WTC11 (cell line): ENCODE measurements at regions not wholly inside any gene's neighbourhood (a gene's known extent, or its start where the extent isn't known, plus 50 kb on each side); places are given as distances from the start of the nearest gene placed in this dataset.

Experiments used
- ATAC-seq: fragments of 200-7000 bp; cut with Tn5 transposase; 2 replicates; pipeline ENCODE4 v1.10.0; 2021; ENCODE audit warnings: mild to moderate bottlenecking, moderate library complexity
- CTCF ChIA-PET: fragments of 300-600 bp; sonication (Branson Sonifier 250); formaldehyde crosslinking; loops from one replicate; lab custom pipeline; 2021; ENCODE audit warnings: antibody characterized with exemption; lab: Charles Lee
- POLR2A ChIA-PET: fragments of 350-600 bp; sonication (Branson Sonifier 250); formaldehyde crosslinking; loops from one replicate; lab custom pipeline; 2021; ENCODE audit warnings: antibody characterized with exemption; lab: Charles Lee
- DNase-seq: peaks from one replicate; pipeline ENCODE4 v3.0.0; 2021; ENCODE audit warnings: low spot score
- H3K27ac Mint-ChIP-seq: 2 replicates; pipeline ENCODE4 v1.8.0; 2021; ENCODE audit warnings: mixed read lengths
- H3K27me3 Mint-ChIP-seq: 2 replicates; pipeline ENCODE4 v1.8.0; 2021; ENCODE audit warnings: low read depth, mild to moderate bottlenecking, moderate library complexity, mixed read lengths
- H3K36me3 Mint-ChIP-seq: 2 replicates; pipeline ENCODE4 v1.8.0; 2021; ENCODE audit warnings: mixed read lengths
- H3K4me1 Mint-ChIP-seq: 2 replicates; pipeline ENCODE4 v1.8.0; 2022; ENCODE audit warnings: mixed read lengths
- H3K4me3 Mint-ChIP-seq: 2 replicates; pipeline ENCODE4 v1.8.0; 2021; ENCODE audit warnings: mild to moderate bottlenecking, moderate library complexity, mixed read lengths
- H3K9me3 Mint-ChIP-seq: 2 replicates; pipeline ENCODE4 v1.8.0; 2021; ENCODE audit warnings: mixed read lengths
- ATF1 ChIP-seq: sonication (generic); formaldehyde crosslinking; IDR thresholded peaks from 2 replicates; pipeline ENCODE4 v1.8.1; 2023; ENCODE audit warnings: mild to moderate bottlenecking, moderate library complexity, missing genetic modification reagents
- CBFB ChIP-seq: sonication (generic); formaldehyde crosslinking; IDR thresholded peaks from 2 replicates; pipeline ENCODE4 v1.8.1; 2022; ENCODE audit warnings: mild to moderate bottlenecking, low read depth, missing genetic modification reagents
- CREM ChIP-seq: sonication (generic); formaldehyde crosslinking; IDR thresholded peaks from 2 replicates; pipeline ENCODE4 v1.8.1; 2022; ENCODE audit warnings: mild to moderate bottlenecking, missing genetic modification reagents, moderate library complexity
- ELF4 ChIP-seq: sonication (generic); formaldehyde crosslinking; IDR thresholded peaks from 2 replicates; pipeline ENCODE4 v1.8.1; 2022; ENCODE audit warnings: low read depth, mild to moderate bottlenecking, moderate library complexity, missing genetic modification reagents
- ESRRA ChIP-seq: sonication (generic); formaldehyde crosslinking; IDR thresholded peaks from 2 replicates; pipeline ENCODE4 v1.8.1; 2022; ENCODE audit warnings: mild to moderate bottlenecking, missing genetic modification reagents, borderline replicate concordance
- FOXP1 ChIP-seq: sonication (generic); formaldehyde crosslinking; IDR thresholded peaks from 2 replicates; pipeline ENCODE4 v1.8.0; 2022; ENCODE audit warnings: missing genetic modification reagents, mild to moderate bottlenecking, moderate library complexity, borderline replicate concordance
- GRHL2 ChIP-seq: fragments of 250-450 bp; sonication (Bioruptor Pico); IDR thresholded peaks from 2 replicates; pipeline ENCODE4 v1.8.0; 2022; ENCODE audit warnings: mild to moderate bottlenecking, moderate library complexity; ENCODE audit not compliant: insufficient replicate concordance, severe bottlenecking
- IRF1 ChIP-seq: sonication (generic); formaldehyde crosslinking; IDR thresholded peaks from 2 replicates; pipeline ENCODE4 v1.8.0; 2023; ENCODE audit warnings: missing genetic modification reagents
- IRF2 ChIP-seq: sonication (generic); formaldehyde crosslinking; IDR thresholded peaks from 2 replicates; pipeline ENCODE4 v1.8.0; 2022; ENCODE audit warnings: low read depth, missing genetic modification reagents, borderline replicate concordance
- MXD4 ChIP-seq: fragments of 250-450 bp; sonication (Bioruptor Pico); IDR thresholded peaks from 2 replicates; pipeline ENCODE4 v1.8.0; 2021; ENCODE audit warnings: mild to moderate bottlenecking, moderate library complexity, borderline replicate concordance
- NR2C2 ChIP-seq: sonication (generic); formaldehyde crosslinking; IDR thresholded peaks from 2 replicates; pipeline ENCODE4 v1.8.0; 2022; ENCODE audit warnings: mild to moderate bottlenecking, missing genetic modification reagents
- OVOL2 ChIP-seq: fragments of 250-450 bp; sonication (Bioruptor Pico); IDR thresholded peaks from 2 replicates; pipeline ENCODE4 v1.9.0; 2021; ENCODE audit warnings: mild to moderate bottlenecking, borderline replicate concordance
- TEAD4 ChIP-seq: sonication (generic); formaldehyde crosslinking; IDR thresholded peaks from 2 replicates; pipeline ENCODE4 v1.8.0; 2022; ENCODE audit warnings: mild to moderate bottlenecking, missing genetic modification reagents
- ZBTB21 ChIP-seq: sonication (generic); formaldehyde crosslinking; IDR thresholded peaks from 2 replicates; pipeline ENCODE4 v1.8.1; 2023; ENCODE audit warnings: mild to moderate bottlenecking, missing genetic modification reagents, borderline replicate concordance
- ZNF121 ChIP-seq: sonication (generic); formaldehyde crosslinking; IDR thresholded peaks from 2 replicates; pipeline ENCODE4 v1.8.0; 2023; ENCODE audit warnings: missing genetic modification reagents
- ZNF138 ChIP-seq: sonication (generic); formaldehyde crosslinking; conservative IDR thresholded peaks from 2 replicates; pipeline ENCODE4 v1.8.1; 2022; ENCODE audit warnings: mild to moderate bottlenecking, moderate library complexity, missing genetic modification reagents
- TF ChIP-seq, protein P1 (sequence below): fragments of 200-600 bp; IDR thresholded peaks from 2 replicates; pipeline ENCODE4 v1.8.0; 2022; ENCODE audit warnings: antibody characterized with exemption
- TF ChIP-seq, protein P2 (sequence below): sonication (generic); formaldehyde crosslinking; IDR thresholded peaks from 2 replicates; pipeline ENCODE4 v1.8.0; 2022; ENCODE audit warnings: mild to moderate bottlenecking, missing genetic modification reagents
- TF ChIP-seq, protein P3 (sequence below): fragments of 250-450 bp; sonication (Bioruptor Pico); IDR thresholded peaks from 2 replicates; pipeline ENCODE4 v1.9.0; 2021; ENCODE audit warnings: moderate library complexity, mild to moderate bottlenecking, inconsistent platforms, borderline replicate concordance
- TF ChIP-seq, protein P4 (sequence below): sonication (generic); formaldehyde crosslinking; IDR thresholded peaks from 2 replicates; pipeline ENCODE4 v1.8.1; 2023; ENCODE audit warnings: mild to moderate bottlenecking, missing genetic modification reagents
- TF ChIP-seq, protein P5 (sequence below): fragments of 250-450 bp; sonication (Bioruptor Pico); IDR thresholded peaks from 2 replicates; pipeline ENCODE4 v1.9.0; 2021; ENCODE audit warnings: mild to moderate bottlenecking
- TF ChIP-seq, protein P6 (sequence below): sonication (generic); formaldehyde crosslinking; IDR thresholded peaks from 2 replicates; pipeline ENCODE4 v1.8.1; 2022; ENCODE audit warnings: low read depth, mild to moderate bottlenecking, moderate library complexity, missing genetic modification reagents, borderline replicate concordance

DNA sequence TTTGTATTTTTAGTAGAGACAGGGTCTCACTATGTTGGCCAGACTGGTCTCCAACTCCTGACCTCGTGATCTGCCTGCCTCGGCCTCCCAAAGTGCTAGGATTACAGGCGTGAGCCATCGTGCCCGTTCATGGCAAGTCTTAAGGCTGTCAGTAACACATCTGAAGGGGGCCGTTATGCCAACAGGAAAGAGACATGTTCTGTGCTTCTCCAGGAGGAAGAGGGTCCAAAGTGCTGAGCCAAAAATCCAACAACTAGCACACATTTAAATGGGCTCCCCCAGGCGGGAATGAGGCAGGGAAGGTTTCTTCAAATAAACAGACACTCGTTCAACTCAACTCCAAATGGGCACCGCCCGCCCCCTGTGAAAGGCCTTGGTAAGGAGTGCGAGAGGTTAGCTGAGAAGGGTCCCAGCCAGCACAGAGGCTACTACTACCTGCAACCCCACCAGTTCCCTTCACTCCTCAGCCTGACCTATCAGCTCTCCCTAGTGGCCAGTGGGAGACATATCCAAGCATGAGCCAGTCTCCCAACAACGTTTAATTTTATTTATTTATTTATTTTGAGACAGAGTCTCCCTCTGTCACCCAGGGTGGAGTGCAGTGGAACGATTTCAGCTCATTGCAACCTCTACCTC, 84.1 kb upstream of the DMRT1 start:
- Mint-ChIP-seq H3K27ac (no peak overlapping the region), H3K27me3 (no peaks in the 10 kb centered on the region), H3K36me3 (no peaks in the 10 kb centered on the region; the same call in 1 of the 2 replicates), H3K9me3 (peaks cover 2% of the 10 kb centered on the region; the same call in 1 of the 2 replicates), H3K4me3 (no peak overlapping the region), H3K4me1 (peaks cover 7% of the 10 kb centered on the region)
- ATAC-seq (peak; percentile 100), DNase-seq (peak; percentile 55)
- CTCF ChIA-PET = interaction anchor here (0.6 to 2.9 kb wide), 15 partner anchors 8 to 371 kb away, joined by 3 to 11 read pairs (median 3); no protein-coding TSS in a partner anchor
- POLR2A ChIA-PET = interaction anchor here (0.8 kb wide), 1 partner anchor 13 kb away, joined by 3 read pairs; no protein-coding TSS in a partner anchor
- TF ChIP-seq GRHL2 (CRISPR knock-in tag) (no peak), IRF1 (CRISPR knock-in tag) (no peak), ZNF121 (CRISPR knock-in tag) (peak; percentile 85; the same call in 1 of the 2 replicates), CBFB (CRISPR knock-in tag) (no peak)
- TF ChIP-seq, protein P1, sequence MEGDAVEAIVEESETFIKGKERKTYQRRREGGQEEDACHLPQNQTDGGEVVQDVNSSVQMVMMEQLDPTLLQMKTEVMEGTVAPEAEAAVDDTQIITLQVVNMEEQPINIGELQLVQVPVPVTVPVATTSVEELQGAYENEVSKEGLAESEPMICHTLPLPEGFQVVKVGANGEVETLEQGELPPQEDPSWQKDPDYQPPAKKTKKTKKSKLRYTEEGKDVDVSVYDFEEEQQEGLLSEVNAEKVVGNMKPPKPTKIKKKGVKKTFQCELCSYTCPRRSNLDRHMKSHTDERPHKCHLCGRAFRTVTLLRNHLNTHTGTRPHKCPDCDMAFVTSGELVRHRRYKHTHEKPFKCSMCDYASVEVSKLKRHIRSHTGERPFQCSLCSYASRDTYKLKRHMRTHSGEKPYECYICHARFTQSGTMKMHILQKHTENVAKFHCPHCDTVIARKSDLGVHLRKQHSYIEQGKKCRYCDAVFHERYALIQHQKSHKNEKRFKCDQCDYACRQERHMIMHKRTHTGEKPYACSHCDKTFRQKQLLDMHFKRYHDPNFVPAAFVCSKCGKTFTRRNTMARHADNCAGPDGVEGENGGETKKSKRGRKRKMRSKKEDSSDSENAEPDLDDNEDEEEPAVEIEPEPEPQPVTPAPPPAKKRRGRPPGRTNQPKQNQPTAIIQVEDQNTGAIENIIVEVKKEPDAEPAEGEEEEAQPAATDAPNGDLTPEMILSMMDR = peak; percentile 53; the same call in 1 of the 2 replicates

- DNase-seq = no peak
- Mint-ChIP-seq H3K4me1 (peaks cover 7% of the 10 kb centered on the region), H3K9me3 (peaks cover 3% of the 10 kb centered on the region; the same call in 1 of the 2 replicates), H3K4me3 (no peak overlapping the region), H3K27ac (no peak overlapping the region), H3K27me3 (no peaks in the 10 kb centered on the region)
- no peak for ATAC-seq
- ChIA-PET CTCF (interaction anchor here (1.1 to 2.9 kb wide), 8 partner anchors 9 to 255 kb away, joined by 3 to 11 read pairs (median 4); no protein-coding TSS in a partner anchor), POLR2A (no interaction called here)
- TF ChIP-seq ZNF121 (CRISPR knock-in tag) (peak; percentile 39; the same call in 1 of the 2 replicates), OVOL2 (CRISPR knock-in tag) (no peak)
- TF ChIP-seq, all 79 proteins: peak for 1
- no peaks in the 10 kb centered on the region for H3K36me3 Mint-ChIP-seq
Observed at GRCh38 chr9:758146-758545, 83.4 kb upstream of the DMRT1 start.

GRCh38 chr9:759541-759940, 82.0 kb upstream of the DMRT1 start:
- CTCF ChIA-PET = interaction anchor here (2.9 kb wide), 1 partner anchor 146 kb away, joined by 11 read pairs; no protein-coding TSS in a partner anchor
- Mint-ChIP-seq H3K9me3 (peaks cover 3% of the 10 kb centered on the region; the same call in 1 of the 2 replicates), H3K36me3 (no peaks in the 10 kb centered on the region), H3K4me3 (no peak overlapping the region), H3K4me1 (peaks cover 14% of the 10 kb centered on the region), H3K27me3 (no peaks in the 10 kb centered on the region), H3K27ac (no peak overlapping the region)
- no peak for TF ChIP-seq ZBTB21 (CRISPR knock-in tag)
- no peak for TF ChIP-seq IRF2 (CRISPR knock-in tag)
- TF ChIP-seq ESRRA (CRISPR knock-in tag) = no peak
- no peak for TF ChIP-seq TEAD4 (CRISPR knock-in tag)
- TF ChIP-seq, protein P2, sequence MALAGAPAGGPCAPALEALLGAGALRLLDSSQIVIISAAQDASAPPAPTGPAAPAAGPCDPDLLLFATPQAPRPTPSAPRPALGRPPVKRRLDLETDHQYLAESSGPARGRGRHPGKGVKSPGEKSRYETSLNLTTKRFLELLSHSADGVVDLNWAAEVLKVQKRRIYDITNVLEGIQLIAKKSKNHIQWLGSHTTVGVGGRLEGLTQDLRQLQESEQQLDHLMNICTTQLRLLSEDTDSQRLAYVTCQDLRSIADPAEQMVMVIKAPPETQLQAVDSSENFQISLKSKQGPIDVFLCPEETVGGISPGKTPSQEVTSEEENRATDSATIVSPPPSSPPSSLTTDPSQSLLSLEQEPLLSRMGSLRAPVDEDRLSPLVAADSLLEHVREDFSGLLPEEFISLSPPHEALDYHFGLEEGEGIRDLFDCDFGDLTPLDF (CRISPR knock-in tag) = no peak
- TF ChIP-seq, protein P3, sequence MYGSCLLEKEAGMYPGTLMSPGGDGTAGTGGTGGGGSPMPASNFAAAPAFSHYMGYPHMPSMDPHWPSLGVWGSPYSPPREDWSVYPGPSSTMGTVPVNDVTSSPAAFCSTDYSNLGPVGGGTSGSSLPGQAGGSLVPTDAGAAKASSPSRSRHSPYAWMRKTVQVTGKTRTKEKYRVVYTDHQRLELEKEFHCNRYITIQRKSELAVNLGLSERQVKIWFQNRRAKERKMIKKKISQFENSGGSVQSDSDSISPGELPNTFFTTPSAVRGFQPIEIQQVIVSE (CRISPR knock-in tag) = no peak
- no peak for TF ChIP-seq ATF1 (CRISPR knock-in tag)
- TF ChIP-seq FOXP1 (CRISPR knock-in tag) = no peak
- TF ChIP-seq, protein P4, sequence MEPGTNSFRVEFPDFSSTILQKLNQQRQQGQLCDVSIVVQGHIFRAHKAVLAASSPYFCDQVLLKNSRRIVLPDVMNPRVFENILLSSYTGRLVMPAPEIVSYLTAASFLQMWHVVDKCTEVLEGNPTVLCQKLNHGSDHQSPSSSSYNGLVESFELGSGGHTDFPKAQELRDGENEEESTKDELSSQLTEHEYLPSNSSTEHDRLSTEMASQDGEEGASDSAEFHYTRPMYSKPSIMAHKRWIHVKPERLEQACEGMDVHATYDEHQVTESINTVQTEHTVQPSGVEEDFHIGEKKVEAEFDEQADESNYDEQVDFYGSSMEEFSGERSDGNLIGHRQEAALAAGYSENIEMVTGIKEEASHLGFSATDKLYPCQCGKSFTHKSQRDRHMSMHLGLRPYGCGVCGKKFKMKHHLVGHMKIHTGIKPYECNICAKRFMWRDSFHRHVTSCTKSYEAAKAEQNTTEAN (CRISPR knock-in tag) = no peak
- TF ChIP-seq MXD4 (CRISPR knock-in tag) = no peak
- TF ChIP-seq NR2C2 (CRISPR knock-in tag) = no peak
- TF ChIP-seq, protein P5, sequence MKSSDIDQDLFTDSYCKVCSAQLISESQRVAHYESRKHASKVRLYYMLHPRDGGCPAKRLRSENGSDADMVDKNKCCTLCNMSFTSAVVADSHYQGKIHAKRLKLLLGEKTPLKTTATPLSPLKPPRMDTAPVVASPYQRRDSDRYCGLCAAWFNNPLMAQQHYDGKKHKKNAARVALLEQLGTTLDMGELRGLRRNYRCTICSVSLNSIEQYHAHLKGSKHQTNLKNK (CRISPR knock-in tag) = no peak
- TF ChIP-seq CREM (CRISPR knock-in tag) = no peak
- TF ChIP-seq, protein P6, sequence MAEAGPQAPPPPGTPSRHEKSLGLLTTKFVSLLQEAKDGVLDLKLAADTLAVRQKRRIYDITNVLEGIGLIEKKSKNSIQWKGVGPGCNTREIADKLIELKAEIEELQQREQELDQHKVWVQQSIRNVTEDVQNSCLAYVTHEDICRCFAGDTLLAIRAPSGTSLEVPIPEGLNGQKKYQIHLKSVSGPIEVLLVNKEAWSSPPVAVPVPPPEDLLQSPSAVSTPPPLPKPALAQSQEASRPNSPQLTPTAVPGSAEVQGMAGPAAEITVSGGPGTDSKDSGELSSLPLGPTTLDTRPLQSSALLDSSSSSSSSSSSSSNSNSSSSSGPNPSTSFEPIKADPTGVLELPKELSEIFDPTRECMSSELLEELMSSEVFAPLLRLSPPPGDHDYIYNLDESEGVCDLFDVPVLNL (CRISPR knock-in tag) = no peak
- no peak for TF ChIP-seq ZNF138 (CRISPR knock-in tag)
- TF ChIP-seq ELF4 (CRISPR knock-in tag) = no peak
- DNase-seq (no peak), ATAC-seq (no peak)
- POLR2A ChIA-PET = no interaction called here
